ENCODE measurements at regions not wholly inside any gene's neighbourhood (a gene's known extent, or its start where the extent isn't known, plus 50 kb on each side); places are given as distances from the start of the nearest gene placed in this dataset.

- TF ChIP-seq POLR2A (IDR thresholded peaks at IDR 0.05), result no peak
- TF ChIP-seq, protein P1, sequence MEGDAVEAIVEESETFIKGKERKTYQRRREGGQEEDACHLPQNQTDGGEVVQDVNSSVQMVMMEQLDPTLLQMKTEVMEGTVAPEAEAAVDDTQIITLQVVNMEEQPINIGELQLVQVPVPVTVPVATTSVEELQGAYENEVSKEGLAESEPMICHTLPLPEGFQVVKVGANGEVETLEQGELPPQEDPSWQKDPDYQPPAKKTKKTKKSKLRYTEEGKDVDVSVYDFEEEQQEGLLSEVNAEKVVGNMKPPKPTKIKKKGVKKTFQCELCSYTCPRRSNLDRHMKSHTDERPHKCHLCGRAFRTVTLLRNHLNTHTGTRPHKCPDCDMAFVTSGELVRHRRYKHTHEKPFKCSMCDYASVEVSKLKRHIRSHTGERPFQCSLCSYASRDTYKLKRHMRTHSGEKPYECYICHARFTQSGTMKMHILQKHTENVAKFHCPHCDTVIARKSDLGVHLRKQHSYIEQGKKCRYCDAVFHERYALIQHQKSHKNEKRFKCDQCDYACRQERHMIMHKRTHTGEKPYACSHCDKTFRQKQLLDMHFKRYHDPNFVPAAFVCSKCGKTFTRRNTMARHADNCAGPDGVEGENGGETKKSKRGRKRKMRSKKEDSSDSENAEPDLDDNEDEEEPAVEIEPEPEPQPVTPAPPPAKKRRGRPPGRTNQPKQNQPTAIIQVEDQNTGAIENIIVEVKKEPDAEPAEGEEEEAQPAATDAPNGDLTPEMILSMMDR (IDR thresholded peaks at IDR 0.05), result no peak
These were observed 1536.1 kb downstream of the UQCRFS1 start for GRCh38 chr19:27676877-27677276.

Data from heart left ventricle (tissue), 13 donors.